Vagina (tissue), 2 donors: ENCODE measurements at regions not wholly inside any gene's neighbourhood (a gene's known extent, or its start where the extent isn't known, plus 50 kb on each side); places are given as distances from the start of the nearest gene placed in this dataset.

Experiments used
- POLR2A ChIP-seq, 2 donors: fragments of 450-650 bp; IDR thresholded peaks; one replicate each; pipeline ENCODE4 v1.6.1; 2017; ENCODE audit warnings: antibody characterized with exemption in 2 of 2, mild to moderate bottlenecking in 2 of 2, moderate library complexity in 2 of 2
- POLR2AphosphoS5 ChIP-seq, 2 donors: sonication (generic); formaldehyde crosslinking; IDR thresholded peaks; one replicate each; pipeline ENCODE4 v1.9.0; 2017; ENCODE audit warnings: antibody characterized with exemption in 2 of 2, mild to moderate bottlenecking in 2 of 2, low read depth in 1 of 2; ENCODE audit not compliant: insufficient read depth in 1 of 2
- TF ChIP-seq, protein P1 (sequence below), 3 experiments: fragments of 450-650 bp in 2 of 3; fragments of 200-600 bp in 1 of 3; sonication (generic) in 1 of 3; IDR thresholded peaks; one replicate each; pipeline ENCODE4 v1.5.1; 2017 to 2019; ENCODE audit warnings: antibody characterized with exemption in 3 of 3, mild to moderate bottlenecking in 2 of 3, moderate library complexity in 2 of 3

DNA sequence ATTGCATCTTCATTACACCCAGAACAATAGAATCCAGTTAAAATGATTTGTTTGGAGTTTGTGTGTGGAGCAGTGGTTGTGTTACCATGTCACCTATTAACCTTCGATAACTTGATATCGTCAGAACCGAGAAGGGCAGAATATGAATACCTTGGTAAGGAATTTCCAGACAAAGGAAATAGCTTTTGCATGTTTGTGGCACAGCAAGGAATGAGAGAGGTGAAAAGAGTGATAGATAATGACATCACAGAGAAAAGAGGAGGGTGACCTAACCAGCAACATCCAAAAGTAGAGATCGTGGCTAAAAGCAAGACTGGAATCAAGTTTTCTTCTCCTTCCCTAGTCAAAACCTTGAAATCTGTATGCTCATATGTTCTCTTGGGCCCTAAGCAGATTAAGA lies 244.6 kb upstream of the NEGR1 start:
- TF ChIP-seq POLR2A (IDR thresholded peaks at IDR 0.05) (no peak), POLR2AphosphoS5 (IDR thresholded peaks at IDR 0.05; ENCODE audit: insufficient read depth in 1 of 2, low read depth in 1 of 2) (no peak)
- TF ChIP-seq, protein P1, sequence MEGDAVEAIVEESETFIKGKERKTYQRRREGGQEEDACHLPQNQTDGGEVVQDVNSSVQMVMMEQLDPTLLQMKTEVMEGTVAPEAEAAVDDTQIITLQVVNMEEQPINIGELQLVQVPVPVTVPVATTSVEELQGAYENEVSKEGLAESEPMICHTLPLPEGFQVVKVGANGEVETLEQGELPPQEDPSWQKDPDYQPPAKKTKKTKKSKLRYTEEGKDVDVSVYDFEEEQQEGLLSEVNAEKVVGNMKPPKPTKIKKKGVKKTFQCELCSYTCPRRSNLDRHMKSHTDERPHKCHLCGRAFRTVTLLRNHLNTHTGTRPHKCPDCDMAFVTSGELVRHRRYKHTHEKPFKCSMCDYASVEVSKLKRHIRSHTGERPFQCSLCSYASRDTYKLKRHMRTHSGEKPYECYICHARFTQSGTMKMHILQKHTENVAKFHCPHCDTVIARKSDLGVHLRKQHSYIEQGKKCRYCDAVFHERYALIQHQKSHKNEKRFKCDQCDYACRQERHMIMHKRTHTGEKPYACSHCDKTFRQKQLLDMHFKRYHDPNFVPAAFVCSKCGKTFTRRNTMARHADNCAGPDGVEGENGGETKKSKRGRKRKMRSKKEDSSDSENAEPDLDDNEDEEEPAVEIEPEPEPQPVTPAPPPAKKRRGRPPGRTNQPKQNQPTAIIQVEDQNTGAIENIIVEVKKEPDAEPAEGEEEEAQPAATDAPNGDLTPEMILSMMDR (IDR thresholded peaks at IDR 0.05): no peak
